Psoas muscle (tissue), 7 donors: ENCODE measurements at regions not wholly inside any gene's neighbourhood (a gene's known extent, or its start where the extent isn't known, plus 50 kb on each side); places are given as distances from the start of the nearest gene placed in this dataset.

Experiments
- ATAC-seq, 4 donors: fragments of 200-7000 bp; cut with Tn5 transposase; one replicate each; pipeline ENCODE4 v1.9.1; 2020; ENCODE audit warnings: moderate library complexity in 3 of 4, mild to moderate bottlenecking in 2 of 4
- DNase-seq, 2 donors: peaks; one replicate each; pipeline ENCODE4 v3.0.0-alpha.2; 2020
- H3K27ac ChIP-seq: fragments of 200-600 bp; one replicate; pipeline ENCODE4 v1.8.0; 2022
- H3K27me3 ChIP-seq, 3 donors: fragments of 200-600 bp in 1 of 3; one replicate each; pipeline versions ENCODE4 v1.6.1 to v1.8.0; 2013 to 2022; ENCODE audit warnings: low read length in 2 of 3, mild to moderate bottlenecking in 2 of 3, moderate library complexity in 1 of 3; ENCODE audit not compliant: insufficient read depth in 3 of 3
- H3K36me3 ChIP-seq, 2 donors: fragments of 200-600 bp in 1 of 2; one replicate each; pipeline versions ENCODE4 v1.6.1 to v1.8.0; 2013 to 2022; ENCODE audit warnings: low read depth in 1 of 2, mild to moderate bottlenecking in 1 of 2, moderate library complexity in 1 of 2; ENCODE audit not compliant: insufficient read depth in 1 of 2
- H3K4me1 ChIP-seq: fragments of 200-600 bp; one replicate; pipeline ENCODE4 v1.8.0; 2022
- H3K4me3 ChIP-seq: fragments of 200-600 bp; one replicate; pipeline ENCODE4 v1.8.0; 2022; ENCODE audit warnings: mild to moderate bottlenecking
- H3K9me3 ChIP-seq: fragments of 200-600 bp; one replicate; pipeline ENCODE4 v1.8.0; 2022
- CTCF ChIP-seq: fragments of 200-600 bp; IDR thresholded peaks from one replicate; pipeline ENCODE4 v1.8.0; 2022; ENCODE audit warnings: antibody characterized with exemption
- WGBS, 3 donors: extraction: QIAGEN DNeasy Blood & Tissue Kit; methylation state at CpG; one replicate each; pipeline versions ENCODE4 v1.1.6 to v1.1.7; 2013; 5-methylcytosine and 5-hydroxymethylcytosine counted together
- intact Hi-C, 2 donors: fragments of 100-400 bp; cut with DNase I; formaldehyde crosslinking; loops; one replicate each; pipeline versions ENCODE4 v1.11.0 to v1.14.2; 2022
- donor health status: healthy with polysubstance abuse.
- donor health status: DM: no; HTN: no; CAD: no; lungs with moderate emphysema.
- donor health status: Bipolar disorder and iron deficiency.
- donor health status: healthy.
- donor health status: DM: yes; HTN: yes; CAD: no.
- donor health status: DM: no; HTN: no; CAD: no.
- donor health status: DM: yes; HTN: yes; CAD: no.

GRCh38 chr14:62006116-62006731 lies 244.0 kb downstream of the SNAPC1 start:
- no peak for DNase-seq
- TF ChIP-seq CTCF: no peak
- WGBS, 3 donors: 36 to 53% (median 49%) methylated on average over 6 of the region's 6 CpGs
- Histone ChIP-seq H3K36me3 (no peaks in the 10 kb centered on the region), H3K9me3 (no peaks in the 10 kb centered on the region), H3K4me1 (no peaks in the 10 kb centered on the region), H3K27me3 (no peaks in the 10 kb centered on the region), H3K27ac (no peak overlapping the region), H3K4me3 (no peak overlapping the region)
- no peak for ATAC-seq
- intact Hi-C loops: no loop called here

DNA sequence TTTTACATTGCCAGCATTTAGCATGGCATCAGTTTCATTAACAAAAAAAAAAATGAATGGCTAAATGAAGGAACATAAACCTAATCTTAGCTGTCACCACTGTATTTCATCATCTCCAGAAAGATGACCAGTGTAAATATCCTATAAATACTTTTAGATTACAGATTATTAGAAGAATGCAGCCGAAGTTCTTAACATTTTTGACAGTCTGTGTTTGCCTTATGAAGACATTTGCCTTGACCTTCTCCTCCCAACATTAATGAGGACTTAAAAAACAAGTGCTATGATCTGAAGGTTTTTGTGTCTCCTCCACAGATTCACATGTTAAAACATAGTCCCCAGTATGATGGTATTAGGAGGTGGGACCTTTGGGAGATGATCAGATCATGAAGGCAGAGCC lies 253.0 kb downstream of the SNAPC1 start:
- 49 to 52% (median 50%) methylated on average over 1 of the region's 1 CpG for whole genome bisulfite sequencing, 3 donors
- H3K27me3 ChIP-seq: peaks cover 0 to 3% (median 0%) of the 10 kb centered on the region in 3 donors
- intact Hi-C loops: no loop called here
- no peaks in the 10 kb centered on the region for H3K36me3 ChIP-seq
- no peaks in the 10 kb centered on the region for H3K4me1 ChIP-seq
- H3K4me3 ChIP-seq: no peak overlapping the region
- ATAC-seq: no peak
- DNase-seq: no peak
- H3K27ac ChIP-seq: no peak overlapping the region
- no peaks in the 10 kb centered on the region for H3K9me3 ChIP-seq
- TF ChIP-seq CTCF: no peak

- Histone ChIP-seq H3K36me3 (no peaks in the 10 kb centered on the region), H3K27me3 (peaks cover 0 to 3% (median 0%) of the 10 kb centered on the region in 3 donors), H3K9me3 (no peaks in the 10 kb centered on the region), H3K4me3 (no peak overlapping the region), H3K4me1 (no peaks in the 10 kb centered on the region), H3K27ac (no peak overlapping the region)
- no peak for TF ChIP-seq CTCF
- WGBS, 3 donors: 34 to 41% (median 35%) methylated on average over 2 of the region's 2 CpGs
- DNase-seq: no peak
- intact Hi-C loops: no loop called here
- no peak for ATAC-seq
These were observed 253.7 kb downstream of the SNAPC1 start for GRCh38 chr14:62015945-62016344.

DNA sequence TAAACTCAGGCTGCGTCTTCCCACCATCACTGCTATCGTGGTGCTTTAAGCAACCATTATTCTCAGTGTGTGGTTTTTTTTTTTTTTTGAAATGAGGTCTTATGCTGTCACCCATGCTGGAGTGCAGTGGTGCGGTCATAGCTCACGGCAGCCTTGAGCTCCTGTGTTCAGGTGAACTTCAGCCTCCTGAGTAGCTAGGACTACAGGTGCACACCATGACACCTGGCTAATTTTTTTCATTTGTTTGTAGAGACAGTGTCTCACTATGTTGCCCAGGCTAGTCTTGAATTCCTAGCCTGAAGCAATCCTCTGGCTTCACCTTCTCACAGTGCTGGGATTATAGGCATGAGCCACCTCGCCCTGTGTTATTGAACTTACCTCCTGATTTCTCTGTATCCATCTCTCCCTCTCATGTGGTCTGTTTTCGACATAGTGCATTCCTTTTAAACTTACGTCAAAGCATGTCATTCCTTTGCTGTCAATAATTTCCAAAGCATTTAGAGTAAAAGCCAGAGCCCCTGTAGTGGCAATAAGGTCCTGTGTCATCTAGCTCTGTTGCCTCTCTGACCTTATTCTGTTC lies 255.5 kb downstream of the SNAPC1 start:
- Histone ChIP-seq H3K9me3 (no peaks in the 10 kb centered on the region), H3K27me3 (peaks cover 0 to 3% (median 0%) of the 10 kb centered on the region in 3 donors), H3K36me3 (no peaks in the 10 kb centered on the region), H3K4me1 (no peaks in the 10 kb centered on the region), H3K4me3 (no peak overlapping the region), H3K27ac (no peak overlapping the region)
- ATAC-seq (no peak), DNase-seq (no peak)
- 74 to 85% (median 80%) methylated on average over 7 of the region's 7 CpGs for WGBS, 3 donors
- no peak for TF ChIP-seq CTCF
- intact Hi-C loops: no loop called here

DNA sequence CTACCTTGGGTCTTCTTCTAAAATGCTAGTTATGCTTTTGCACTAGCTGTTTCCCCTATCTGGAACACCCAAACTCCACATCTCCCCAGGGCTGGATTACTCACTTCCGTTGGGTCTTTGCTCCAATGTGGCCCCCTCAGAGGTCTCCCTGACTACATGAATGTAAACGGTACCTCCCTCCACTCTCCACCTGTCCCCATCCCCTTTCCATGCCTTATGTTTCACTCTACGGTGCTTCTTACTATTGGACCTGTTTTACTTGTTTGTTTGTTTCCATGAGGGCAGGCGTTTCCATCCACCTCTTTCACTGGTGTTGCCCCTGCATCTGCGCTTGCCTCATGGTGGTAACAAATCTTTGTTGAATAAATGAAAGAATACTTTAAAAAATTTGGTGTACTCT lies 256.4 kb downstream of the SNAPC1 start:
- Histone ChIP-seq H3K36me3 (no peaks in the 10 kb centered on the region), H3K4me1 (no peaks in the 10 kb centered on the region), H3K27ac (no peak overlapping the region), H3K27me3 (peaks cover 0 to 3% (median 0%) of the 10 kb centered on the region in 3 donors), H3K4me3 (no peak overlapping the region), H3K9me3 (no peaks in the 10 kb centered on the region)
- ATAC-seq (no peak), DNase-seq (no peak)
- 74 to 82% (median 76%) methylated on average over 5 of the region's 5 CpGs for WGBS, 3 donors
- no peak for TF ChIP-seq CTCF
- intact Hi-C loops: no loop called here
